ES-I3 (cell line): ENCODE measurements at regions not wholly inside any gene's neighbourhood (a gene's known extent, or its start where the extent isn't known, plus 50 kb on each side); places are given as distances from the start of the nearest gene placed in this dataset.
A peak's percentile ranks its signal among the peaks of the same experiment; 100 is the strongest.

Experiments
- H3K36me3 ChIP-seq: 2 replicates; pipeline ENCODE4 v1.6.1; 2013; ENCODE audit warnings: mild to moderate bottlenecking, low read length, control low read depth, moderate library complexity; ENCODE audit not compliant: insufficient read depth
- H3K4me1 ChIP-seq: 2 replicates; pipeline ENCODE4 v1.6.1; 2013; ENCODE audit warnings: mild to moderate bottlenecking, control low read depth, low read length; ENCODE audit not compliant: insufficient read depth
- H3K9ac ChIP-seq: 2 replicates; pipeline ENCODE4 v1.6.1; 2013; ENCODE audit warnings: low read depth, mild to moderate bottlenecking, low read length, moderate library complexity
- H3K9me3 ChIP-seq: 2 replicates; pipeline ENCODE4 v1.6.1; 2013; ENCODE audit warnings: mild to moderate bottlenecking, low read length, moderate library complexity; ENCODE audit not compliant: control insufficient read depth, insufficient read depth

DNA sequence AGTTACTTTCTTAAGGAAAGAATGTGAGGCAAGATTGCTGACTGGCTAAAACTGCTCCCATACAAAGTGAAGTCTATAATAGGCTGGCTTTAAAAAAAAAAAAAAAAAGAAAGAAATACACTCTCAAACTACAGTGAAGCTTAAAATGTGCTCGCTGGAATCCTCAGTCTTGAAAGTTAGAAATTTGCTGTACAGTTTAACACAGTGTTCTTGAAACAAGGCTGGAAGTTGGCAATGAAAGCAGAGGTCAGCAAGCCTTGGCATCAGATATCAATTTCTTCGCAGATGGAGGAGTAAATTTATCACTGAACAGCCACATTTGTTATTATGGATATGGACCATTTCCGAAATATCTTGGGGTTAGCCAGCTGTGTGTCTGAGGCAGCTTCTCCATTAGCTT, 392.9 kb downstream of the ZNF516 start:
- Histone ChIP-seq H3K36me3 (no peaks in the 10 kb centered on the region), H3K9me3 (peaks cover 3% of the 10 kb centered on the region; the same call in 1 of the 2 replicates), H3K4me1 (no peaks in the 10 kb centered on the region), H3K9ac (no peak overlapping the region)

- H3K9me3 ChIP-seq, result peaks cover 3% of the 10 kb centered on the region; the same call in 1 of the 2 replicates
- no peaks in the 10 kb centered on the region for H3K4me1 ChIP-seq
- no peak overlapping the region for H3K9ac ChIP-seq
- no peaks in the 10 kb centered on the region for H3K36me3 ChIP-seq
Measured at GRCh38 chr18:76099931-76100457, 395.0 kb downstream of the ZNF516 start.

GRCh38 chr18:76098674-76099411, 396.2 kb downstream of the ZNF516 start:
- Histone ChIP-seq H3K9ac (no peak overlapping the region), H3K9me3 (peaks cover 2% of the 10 kb centered on the region; the same call in 1 of the 2 replicates), H3K4me1 (no peaks in the 10 kb centered on the region), H3K36me3 (no peaks in the 10 kb centered on the region)

DNA sequence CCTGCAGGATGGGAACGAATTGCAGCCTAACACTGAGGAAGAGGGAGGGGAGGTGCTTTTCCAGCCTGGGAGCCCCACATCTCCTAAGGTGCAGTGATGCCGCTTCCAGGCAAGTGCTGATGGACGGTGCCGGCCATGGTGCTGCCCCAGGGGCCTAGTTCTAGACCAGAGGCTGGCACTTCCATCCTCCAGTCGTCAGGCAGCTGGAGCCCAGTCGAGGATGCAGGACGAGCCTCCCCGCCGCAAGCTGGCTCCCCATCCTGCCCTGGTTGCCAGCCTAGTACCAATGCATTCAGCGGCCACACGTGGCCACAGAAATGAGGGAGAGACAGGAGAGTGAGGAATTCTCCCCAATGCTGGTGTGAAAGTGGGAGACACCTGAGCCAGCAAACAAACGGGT, 413.5 kb downstream of the ZNF516 start:
- H3K9ac ChIP-seq, result no peak overlapping the region
- no peaks in the 10 kb centered on the region for H3K4me1 ChIP-seq
- H3K36me3 ChIP-seq, result no peaks in the 10 kb centered on the region
- H3K9me3 ChIP-seq, result no peaks in the 10 kb centered on the region

DNA sequence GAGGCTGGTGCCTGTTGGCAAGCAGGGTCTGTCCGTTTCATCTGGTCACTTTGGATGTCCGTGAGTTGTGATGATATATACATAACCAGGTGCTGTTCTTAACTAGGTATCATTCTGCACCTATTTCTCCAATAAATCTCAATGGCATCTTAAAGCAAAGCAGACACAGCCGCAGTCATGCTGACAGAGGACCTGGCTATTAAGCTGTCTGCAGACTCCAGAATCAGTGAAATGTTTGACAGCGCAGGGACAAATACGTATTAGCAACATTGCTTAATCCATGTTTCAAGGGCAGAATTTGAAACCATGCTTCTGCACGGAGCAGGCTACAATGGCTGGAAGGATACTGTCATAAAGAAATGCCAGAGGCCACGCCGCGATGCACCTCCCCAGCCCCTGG, 414.6 kb downstream of the ZNF516 start:
- Histone ChIP-seq H3K36me3 (no peaks in the 10 kb centered on the region), H3K9me3 (no peaks in the 10 kb centered on the region), H3K4me1 (no peaks in the 10 kb centered on the region), H3K9ac (no peak overlapping the region)

- Histone ChIP-seq H3K4me1 (no peaks in the 10 kb centered on the region), H3K9ac (no peak overlapping the region), H3K9me3 (no peaks in the 10 kb centered on the region; the same call in 1 of the 2 replicates), H3K36me3 (no peaks in the 10 kb centered on the region)
Measured at GRCh38 chr18:76075777-76076176, 419.3 kb downstream of the ZNF516 start.

DNA sequence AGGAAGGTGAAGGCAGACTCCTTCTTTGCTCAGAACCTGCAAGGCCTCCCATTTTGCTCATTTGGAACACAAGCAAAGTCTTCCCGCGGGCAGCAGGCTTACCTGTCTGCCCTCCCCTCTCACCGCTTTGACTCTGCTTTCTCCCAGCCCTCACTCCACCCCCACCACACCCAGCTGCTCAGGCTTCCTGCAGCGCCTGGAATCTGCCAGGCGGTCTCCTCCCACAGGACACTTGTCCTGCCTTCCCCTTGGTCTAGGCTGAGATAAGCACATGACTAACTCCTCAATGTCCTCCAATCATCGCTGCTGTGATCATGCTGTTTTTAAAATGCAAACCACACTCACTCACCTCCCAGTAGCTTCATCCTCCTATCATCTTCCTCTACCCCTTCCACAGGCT, 430.0 kb downstream of the ZNF516 start:
- H3K9ac ChIP-seq, result 0 out of 2 replicates have a peak overlapping the region, but pooled peaks have one; percentile 7
- H3K9me3 ChIP-seq, result no peaks in the 10 kb centered on the region
- H3K36me3 ChIP-seq, result no peaks in the 10 kb centered on the region

DNA sequence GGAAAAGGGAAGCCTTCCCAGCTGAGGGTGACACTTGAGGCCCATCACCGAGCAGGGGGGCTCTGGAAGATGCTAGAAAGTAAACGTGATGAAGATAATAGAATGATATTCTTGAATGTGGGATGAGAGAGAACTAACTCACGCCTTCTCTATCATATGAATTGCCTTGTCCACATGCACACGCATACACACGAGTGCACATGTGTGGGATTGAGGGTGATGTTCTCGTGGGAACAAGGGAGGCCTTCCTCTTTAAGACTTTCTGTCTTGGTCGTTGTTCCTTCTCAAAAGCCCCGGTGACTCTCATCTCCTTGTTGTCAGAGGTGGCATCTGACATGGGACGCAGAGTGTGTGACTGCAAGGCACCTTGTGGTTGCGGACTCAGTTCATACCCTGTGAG, 436.9 kb downstream of the ZNF516 start:
- H3K36me3 ChIP-seq, result no peaks in the 10 kb centered on the region
- H3K9ac ChIP-seq, result no peak overlapping the region
- H3K9me3 ChIP-seq, result no peaks in the 10 kb centered on the region
- no peaks in the 10 kb centered on the region for H3K4me1 ChIP-seq

More for the DNA sequence above, 430.0 kb downstream of the ZNF516 start:
- 0 out of 2 replicates have a peak, but pooled peaks cover 7% of the 10 kb centered on the region for H3K4me1 ChIP-seq

DNA sequence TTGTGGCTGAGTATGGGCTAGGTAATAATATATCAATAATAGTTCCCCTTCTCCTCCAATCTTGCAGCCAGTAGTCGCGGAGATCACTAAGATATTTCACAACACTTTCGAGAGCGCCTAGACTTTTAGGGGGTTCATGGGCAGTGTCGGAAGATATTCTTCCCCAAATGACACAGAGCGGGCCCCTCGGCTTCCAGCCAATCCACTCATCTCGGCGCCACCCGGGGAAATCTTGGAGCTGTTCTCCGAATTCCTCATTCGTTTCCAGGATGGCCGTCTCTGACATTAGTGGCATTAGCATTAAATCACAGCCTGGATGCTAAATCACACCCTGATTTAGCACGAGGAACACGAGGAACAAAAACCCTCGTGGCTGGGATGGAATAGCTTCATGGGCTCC, 437.7 kb downstream of the ZNF516 start:
- no peaks in the 10 kb centered on the region for H3K36me3 ChIP-seq
- H3K4me1 ChIP-seq, result no peaks in the 10 kb centered on the region
- H3K9ac ChIP-seq, result no peak overlapping the region
- no peaks in the 10 kb centered on the region for H3K9me3 ChIP-seq

DNA sequence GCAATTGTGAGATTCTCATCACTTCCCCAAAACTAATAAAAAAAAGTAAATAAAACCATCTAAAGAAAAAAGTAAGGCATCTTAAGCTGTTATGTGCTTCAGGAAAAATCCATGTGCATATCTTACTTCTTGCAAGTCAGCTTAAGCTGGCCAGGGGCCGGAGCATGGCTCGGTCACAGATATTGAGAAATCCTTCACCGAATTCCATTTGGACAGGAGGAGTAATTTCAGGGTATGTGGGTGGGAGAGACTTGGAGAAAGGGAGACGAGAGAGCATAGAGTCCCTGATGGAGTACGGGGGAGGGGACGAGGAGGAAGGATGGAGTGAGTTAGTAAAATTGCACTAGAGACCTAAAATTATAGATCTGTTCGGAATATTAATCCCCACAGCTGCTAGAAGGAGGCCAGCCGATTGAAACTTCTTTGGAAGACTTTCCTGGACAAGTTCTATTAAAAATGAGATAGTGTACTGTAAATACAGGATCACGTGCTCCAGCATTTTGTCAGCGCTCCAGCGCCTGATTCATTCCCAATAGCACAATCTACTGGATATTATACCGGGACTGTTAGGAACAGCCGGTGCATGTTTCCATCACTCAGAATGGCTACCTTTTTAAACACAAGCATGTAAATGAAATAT, 438.5 kb downstream of the ZNF516 start:
- Histone ChIP-seq H3K36me3 (no peaks in the 10 kb centered on the region), H3K4me1 (no peaks in the 10 kb centered on the region), H3K9me3 (no peaks in the 10 kb centered on the region), H3K9ac (no peak overlapping the region)

- H3K9ac ChIP-seq, result no peak overlapping the region
- H3K36me3 ChIP-seq, result no peaks in the 10 kb centered on the region
- H3K4me1 ChIP-seq, result no peaks in the 10 kb centered on the region
- H3K9me3 ChIP-seq, result no peaks in the 10 kb centered on the region
Measured at GRCh38 chr18:76055578-76055977, 439.5 kb downstream of the ZNF516 start.

DNA sequence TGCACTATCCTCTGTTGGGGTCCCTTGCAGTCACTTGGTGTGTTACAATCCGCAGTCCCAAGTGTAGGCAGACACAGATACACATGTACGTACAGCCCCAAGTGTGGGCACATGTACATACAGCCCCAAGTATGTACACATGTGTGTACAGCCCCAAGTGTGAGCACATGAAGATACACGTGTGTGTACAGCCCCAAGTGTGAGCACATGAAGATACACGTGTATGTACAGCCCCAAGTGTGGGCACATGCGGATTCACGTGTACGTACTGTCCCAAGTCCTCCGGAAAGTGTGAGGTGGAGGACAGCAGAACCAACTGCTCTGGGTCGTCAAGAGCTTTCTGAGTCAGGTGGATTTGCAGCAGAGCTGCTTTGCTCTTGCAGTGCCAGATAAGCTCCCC, 440.0 kb downstream of the ZNF516 start:
- no peaks in the 10 kb centered on the region for H3K36me3 ChIP-seq
- no peak overlapping the region for H3K9ac ChIP-seq
- H3K9me3 ChIP-seq, result no peaks in the 10 kb centered on the region
- H3K4me1 ChIP-seq, result no peaks in the 10 kb centered on the region

DNA sequence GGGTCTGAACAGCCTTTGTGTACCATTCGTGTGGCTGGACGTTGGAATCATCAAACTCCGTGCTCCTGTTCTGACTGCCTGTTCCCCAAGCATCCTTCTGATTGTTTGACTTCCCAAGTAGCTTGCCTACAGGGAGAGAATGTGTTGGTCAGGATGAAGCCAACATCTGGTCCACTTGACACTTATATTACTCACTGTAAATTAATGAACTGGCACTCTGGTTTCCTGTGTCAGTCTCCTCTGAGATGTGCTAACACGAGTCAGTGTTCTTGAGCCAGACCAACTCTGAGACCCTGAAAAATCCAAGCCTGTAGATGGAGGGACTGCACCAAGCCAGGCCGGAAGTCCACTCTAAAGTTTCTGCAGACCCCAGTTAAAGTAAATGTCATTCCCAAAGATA, 440.9 kb downstream of the ZNF516 start:
- no peaks in the 10 kb centered on the region for H3K9me3 ChIP-seq
- no peaks in the 10 kb centered on the region for H3K36me3 ChIP-seq
- H3K9ac ChIP-seq, result no peak overlapping the region
- H3K4me1 ChIP-seq, result no peaks in the 10 kb centered on the region

DNA sequence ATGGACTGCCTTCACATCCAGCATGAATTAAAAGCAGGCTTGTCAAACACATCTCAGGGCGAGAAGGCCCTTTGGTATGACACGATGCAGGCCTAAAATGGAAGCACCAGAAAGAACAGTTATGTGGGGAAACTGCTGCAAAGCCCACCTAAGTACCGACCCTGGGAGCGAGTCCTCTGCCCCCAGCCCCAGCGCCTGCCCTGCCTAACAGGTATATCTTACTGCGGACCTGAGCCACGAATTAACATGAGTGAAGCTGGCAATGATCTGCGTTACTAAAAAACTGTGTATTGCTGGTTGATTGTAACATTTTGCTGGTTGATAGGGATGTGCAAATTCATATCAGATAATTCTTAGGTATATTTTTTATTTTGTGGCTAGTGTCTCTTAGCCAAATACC, 441.5 kb downstream of the ZNF516 start:
- no peak overlapping the region for H3K9ac ChIP-seq
- no peaks in the 10 kb centered on the region for H3K36me3 ChIP-seq
- no peaks in the 10 kb centered on the region for H3K9me3 ChIP-seq
- no peaks in the 10 kb centered on the region for H3K4me1 ChIP-seq

DNA sequence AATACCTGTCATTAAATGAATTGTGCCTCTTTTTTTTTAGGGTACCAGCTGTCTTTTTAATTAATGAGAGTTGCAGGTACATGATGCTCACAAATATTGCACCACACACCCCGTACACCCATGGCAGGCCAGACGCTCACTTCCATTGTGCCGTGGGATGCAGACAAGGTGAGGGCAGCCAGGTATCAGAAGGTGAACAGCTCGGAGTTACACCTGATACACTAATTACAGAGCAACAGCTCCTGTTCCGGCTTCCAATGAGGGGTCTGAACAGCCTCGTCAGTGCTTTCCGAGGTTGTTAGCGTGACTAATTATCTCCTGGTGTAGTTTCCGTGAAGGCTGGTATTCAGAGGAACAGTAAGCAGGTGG, 442.8 kb downstream of the ZNF516 start:
- Histone ChIP-seq H3K9me3 (no peaks in the 10 kb centered on the region), H3K36me3 (no peaks in the 10 kb centered on the region), H3K9ac (no peak overlapping the region), H3K4me1 (no peaks in the 10 kb centered on the region)
